ENCODE measurements at regions not wholly inside any gene's neighbourhood (a gene's known extent, or its start where the extent isn't known, plus 50 kb on each side); places are given as distances from the start of the nearest gene placed in this dataset.

DNA sequence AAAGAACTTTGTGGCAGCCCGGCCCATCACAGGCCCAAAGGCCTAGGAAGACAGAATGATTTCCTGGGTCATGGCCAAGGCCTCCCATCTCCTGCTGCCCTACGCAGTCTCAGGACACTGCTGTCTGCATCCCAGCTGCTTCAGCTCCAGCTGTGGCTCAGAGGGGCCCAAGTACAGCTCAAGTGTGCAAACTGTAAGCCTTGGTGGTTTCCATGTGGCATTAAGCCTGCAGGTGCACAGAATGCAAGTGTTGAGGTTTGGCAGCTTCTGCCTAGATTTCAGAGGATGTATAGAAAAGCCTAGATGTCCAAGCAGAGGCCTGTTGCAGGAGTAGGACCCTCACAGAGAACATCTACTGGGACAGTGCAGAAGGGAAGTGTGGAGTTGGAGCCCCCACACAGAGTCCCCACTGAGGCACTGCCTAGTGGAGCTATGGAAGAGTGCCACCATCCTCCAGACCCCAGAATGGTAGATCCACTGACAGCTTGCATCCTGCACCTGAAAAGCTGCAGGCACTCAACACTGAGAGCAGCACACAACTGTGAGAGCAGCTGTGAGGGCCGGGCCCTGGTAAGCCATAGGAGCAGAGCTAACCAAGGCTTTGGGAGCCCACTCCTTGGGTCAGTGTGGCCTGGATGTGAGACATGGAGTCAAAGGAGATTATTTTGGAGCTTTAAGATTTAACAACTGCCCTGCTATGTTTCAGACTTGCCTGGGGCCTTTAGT is 208.2 kb upstream of the CMC1 start:
- H3K79me2 ChIP-seq (ENCODE audit: insufficient read depth, low read length), result no peaks in the 10 kb centered on the region
- H4K20me1 ChIP-seq (ENCODE audit: insufficient read depth, low read length), result no peaks in the 10 kb centered on the region
- TF ChIP-seq, protein P1, sequence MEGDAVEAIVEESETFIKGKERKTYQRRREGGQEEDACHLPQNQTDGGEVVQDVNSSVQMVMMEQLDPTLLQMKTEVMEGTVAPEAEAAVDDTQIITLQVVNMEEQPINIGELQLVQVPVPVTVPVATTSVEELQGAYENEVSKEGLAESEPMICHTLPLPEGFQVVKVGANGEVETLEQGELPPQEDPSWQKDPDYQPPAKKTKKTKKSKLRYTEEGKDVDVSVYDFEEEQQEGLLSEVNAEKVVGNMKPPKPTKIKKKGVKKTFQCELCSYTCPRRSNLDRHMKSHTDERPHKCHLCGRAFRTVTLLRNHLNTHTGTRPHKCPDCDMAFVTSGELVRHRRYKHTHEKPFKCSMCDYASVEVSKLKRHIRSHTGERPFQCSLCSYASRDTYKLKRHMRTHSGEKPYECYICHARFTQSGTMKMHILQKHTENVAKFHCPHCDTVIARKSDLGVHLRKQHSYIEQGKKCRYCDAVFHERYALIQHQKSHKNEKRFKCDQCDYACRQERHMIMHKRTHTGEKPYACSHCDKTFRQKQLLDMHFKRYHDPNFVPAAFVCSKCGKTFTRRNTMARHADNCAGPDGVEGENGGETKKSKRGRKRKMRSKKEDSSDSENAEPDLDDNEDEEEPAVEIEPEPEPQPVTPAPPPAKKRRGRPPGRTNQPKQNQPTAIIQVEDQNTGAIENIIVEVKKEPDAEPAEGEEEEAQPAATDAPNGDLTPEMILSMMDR (IDR thresholded peaks at IDR 0.05; ENCODE audit: extremely low read depth, low read depth, low read length), result no peak
- no peak overlapping the region for H2AFZ ChIP-seq (ENCODE audit: low read length)
- no peak for DNase-seq (ENCODE audit: insufficient read length, low spot score, missing footprints)
- H3K4me1 ChIP-seq (ENCODE audit: insufficient read depth, low read length), result no peaks in the 10 kb centered on the region
- H3K27ac ChIP-seq (ENCODE audit: low read depth, low read length), result no peak overlapping the region
- no peaks in the 10 kb centered on the region for H3K9me3 ChIP-seq (ENCODE audit: low read depth, low read length)
- H3K36me3 ChIP-seq (ENCODE audit: insufficient read depth, low read length), result no peaks in the 10 kb centered on the region
- no peak overlapping the region for H3K4me2 ChIP-seq (ENCODE audit: insufficient read depth, low read length)
- no peak overlapping the region for H3K4me3 ChIP-seq (ENCODE audit: insufficient read depth, low read length)
- H3K27me3 ChIP-seq (ENCODE audit: insufficient read depth, low read length), result no peaks in the 10 kb centered on the region

DNA sequence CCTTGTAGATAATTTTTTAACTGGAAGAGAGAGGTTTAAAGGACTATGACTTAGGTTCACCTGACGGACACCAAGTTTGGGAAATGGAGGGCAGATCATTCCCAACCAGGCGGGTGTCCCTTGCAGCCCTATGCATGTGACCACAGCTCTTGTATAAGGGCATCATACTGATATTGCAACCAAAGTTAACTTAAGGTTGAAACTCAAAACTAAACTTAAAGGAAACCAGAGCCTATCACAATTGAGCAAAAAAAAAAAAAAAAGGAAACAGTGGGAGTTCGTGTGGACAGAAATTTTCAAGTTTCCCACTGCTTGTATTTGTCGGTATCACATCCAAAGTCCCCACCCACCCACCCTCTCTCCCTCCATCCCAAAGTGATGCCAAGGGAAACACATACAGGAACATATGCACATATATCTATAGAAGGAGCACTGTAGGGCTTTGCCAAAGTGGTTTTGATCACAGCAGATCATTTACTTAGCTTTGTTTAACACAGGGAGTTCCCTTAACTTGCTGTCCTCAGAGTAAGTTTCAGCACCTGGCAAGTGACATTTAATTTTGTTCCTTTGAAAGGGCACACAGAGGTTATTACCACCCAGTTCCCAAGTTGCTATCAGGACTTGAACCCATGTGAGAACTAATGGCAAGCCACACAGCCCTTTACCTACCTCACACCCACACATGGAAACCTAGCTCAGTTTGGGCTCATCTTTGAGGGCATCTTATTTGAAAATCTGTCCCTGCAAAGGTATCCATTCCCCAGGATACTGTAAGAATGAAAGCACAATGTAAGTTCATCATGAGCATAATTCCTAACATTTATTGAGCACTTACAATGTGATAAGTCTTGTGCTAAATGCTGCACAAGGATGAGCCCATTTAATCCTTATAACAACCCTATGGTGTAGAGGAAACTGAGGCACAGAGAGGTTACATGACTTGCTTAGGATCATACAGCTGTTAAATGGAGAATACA is 204.5 kb upstream of the CMC1 start:
- no peak for DNase-seq (ENCODE audit: insufficient read length, low spot score, missing footprints)
- no peaks in the 10 kb centered on the region for H3K27me3 ChIP-seq (ENCODE audit: insufficient read depth, low read length)
- H3K27ac ChIP-seq (ENCODE audit: low read depth, low read length), result no peak overlapping the region
- no peak overlapping the region for H2AFZ ChIP-seq (ENCODE audit: low read length)
- no peaks in the 10 kb centered on the region for H3K79me2 ChIP-seq (ENCODE audit: insufficient read depth, low read length)
- no peaks in the 10 kb centered on the region for H3K36me3 ChIP-seq (ENCODE audit: insufficient read depth, low read length)
- no peaks in the 10 kb centered on the region for H4K20me1 ChIP-seq (ENCODE audit: insufficient read depth, low read length)
- H3K4me2 ChIP-seq (ENCODE audit: insufficient read depth, low read length), result no peak overlapping the region
- no peaks in the 10 kb centered on the region for H3K9me3 ChIP-seq (ENCODE audit: low read depth, low read length)
- H3K4me1 ChIP-seq (ENCODE audit: insufficient read depth, low read length), result no peaks in the 10 kb centered on the region
- TF ChIP-seq, protein P1 (IDR thresholded peaks at IDR 0.05; ENCODE audit: extremely low read depth, low read depth, low read length), result no peak
- H3K4me3 ChIP-seq (ENCODE audit: insufficient read depth, low read length), result no peak overlapping the region

DNA sequence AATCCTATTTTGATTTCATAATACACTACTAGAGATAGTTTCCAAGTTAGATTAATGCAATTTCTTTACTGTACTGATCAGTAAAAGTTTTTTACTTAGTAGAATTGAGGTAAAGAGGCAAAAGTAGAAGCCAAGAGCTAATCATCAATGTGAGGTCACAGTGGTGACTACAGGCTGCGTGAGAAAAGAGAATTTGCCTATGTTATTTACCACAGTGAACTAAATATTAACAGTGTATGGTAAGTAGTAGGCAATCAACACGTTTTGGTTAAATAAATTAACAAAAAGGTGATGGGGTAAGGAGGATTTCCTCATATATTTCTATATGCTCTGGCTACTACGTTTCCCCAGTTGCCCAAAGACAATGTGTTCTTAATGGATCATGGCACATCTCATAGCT is 202.2 kb upstream of the CMC1 start:
- no peak overlapping the region for H3K4me2 ChIP-seq (ENCODE audit: insufficient read depth, low read length)
- no peak overlapping the region for H3K27ac ChIP-seq (ENCODE audit: low read depth, low read length)
- no peaks in the 10 kb centered on the region for H3K4me1 ChIP-seq (ENCODE audit: insufficient read depth, low read length)
- H4K20me1 ChIP-seq (ENCODE audit: insufficient read depth, low read length), result no peaks in the 10 kb centered on the region
- no peaks in the 10 kb centered on the region for H3K79me2 ChIP-seq (ENCODE audit: insufficient read depth, low read length)
- no peaks in the 10 kb centered on the region for H3K27me3 ChIP-seq (ENCODE audit: insufficient read depth, low read length)
- no peak overlapping the region for H3K4me3 ChIP-seq (ENCODE audit: insufficient read depth, low read length)
- DNase-seq (ENCODE audit: insufficient read length, low spot score, missing footprints), result no peak
- TF ChIP-seq, protein P1 (IDR thresholded peaks at IDR 0.05; ENCODE audit: extremely low read depth, low read depth, low read length), result no peak
- no peak overlapping the region for H2AFZ ChIP-seq (ENCODE audit: low read length)
- no peaks in the 10 kb centered on the region for H3K36me3 ChIP-seq (ENCODE audit: insufficient read depth, low read length)
- H3K9me3 ChIP-seq (ENCODE audit: low read depth, low read length), result no peaks in the 10 kb centered on the region

DNA sequence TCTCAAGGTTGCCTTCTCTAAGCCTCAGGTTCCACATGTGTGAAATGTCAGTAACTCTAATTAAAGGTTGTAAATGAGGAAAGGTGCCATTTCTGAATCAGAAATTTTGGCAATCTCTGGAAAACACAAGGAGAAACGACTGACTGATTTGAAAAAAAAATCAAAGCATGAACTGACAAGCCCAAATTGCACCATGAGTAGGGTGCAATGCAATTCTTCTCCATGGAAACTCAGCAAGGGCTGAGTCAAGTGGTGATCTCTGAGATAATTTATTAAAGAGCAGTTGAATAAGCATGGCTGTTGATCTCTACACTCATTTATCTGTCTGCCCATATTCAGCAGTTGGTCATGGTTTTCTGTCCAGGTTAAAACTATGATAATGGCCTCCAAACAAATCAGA is 201.6 kb upstream of the CMC1 start:
- Histone ChIP-seq H4K20me1 (ENCODE audit: insufficient read depth, low read length) (no peaks in the 10 kb centered on the region), H2AFZ (ENCODE audit: low read length) (no peak overlapping the region), H3K4me3 (ENCODE audit: insufficient read depth, low read length) (no peak overlapping the region), H3K27ac (ENCODE audit: low read depth, low read length) (no peak overlapping the region), H3K27me3 (ENCODE audit: insufficient read depth, low read length) (no peaks in the 10 kb centered on the region), H3K36me3 (ENCODE audit: insufficient read depth, low read length) (no peaks in the 10 kb centered on the region), H3K4me1 (ENCODE audit: insufficient read depth, low read length) (no peaks in the 10 kb centered on the region), H3K79me2 (ENCODE audit: insufficient read depth, low read length) (no peaks in the 10 kb centered on the region), H3K4me2 (ENCODE audit: insufficient read depth, low read length) (no peak overlapping the region), H3K9me3 (ENCODE audit: low read depth, low read length) (no peaks in the 10 kb centered on the region)
- no peak for DNase-seq (ENCODE audit: insufficient read length, low spot score, missing footprints)
- TF ChIP-seq, protein P1 (IDR thresholded peaks at IDR 0.05; ENCODE audit: extremely low read depth, low read depth, low read length), result no peak
